ENCODE measurements at regions not wholly inside any gene's neighbourhood (a gene's known extent, or its start where the extent isn't known, plus 50 kb on each side); places are given as distances from the start of the nearest gene placed in this dataset.
"Not testable (repeated sequence)": the region's sequence is repeated elsewhere in the genome, so short reads cannot be mapped to it uniquely, and the experiment has no call there.

DNA sequence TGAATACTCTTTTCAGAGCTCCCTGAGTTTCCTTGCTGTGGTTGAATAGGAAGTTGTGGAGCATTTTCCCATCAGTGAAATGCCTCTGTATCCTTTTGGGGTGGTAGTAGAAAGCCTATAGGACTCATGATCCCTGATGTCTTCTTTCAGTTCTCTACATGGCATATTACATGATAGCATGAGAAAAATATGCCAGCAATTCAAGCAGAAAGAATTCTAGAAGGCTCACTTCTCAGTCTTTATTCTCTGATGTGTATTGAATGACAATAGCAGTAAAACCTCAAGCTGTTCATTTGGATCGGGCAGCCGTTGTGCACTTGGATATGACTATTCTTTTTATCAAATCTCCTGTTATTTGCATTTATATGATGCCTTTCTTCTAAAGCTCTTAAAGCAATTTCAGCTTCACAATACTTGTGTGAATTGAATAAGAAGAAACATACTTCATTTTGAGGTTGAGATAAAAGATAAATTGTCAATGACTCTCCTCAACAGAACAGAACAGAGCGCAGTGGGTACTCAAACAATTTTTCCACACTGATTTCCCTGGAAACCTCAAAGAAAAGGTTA lies 251.5 kb upstream of the FBXO33 start:
- DNase-seq (ENCODE audit: low read depth in 2 of 2): no peak

DNA sequence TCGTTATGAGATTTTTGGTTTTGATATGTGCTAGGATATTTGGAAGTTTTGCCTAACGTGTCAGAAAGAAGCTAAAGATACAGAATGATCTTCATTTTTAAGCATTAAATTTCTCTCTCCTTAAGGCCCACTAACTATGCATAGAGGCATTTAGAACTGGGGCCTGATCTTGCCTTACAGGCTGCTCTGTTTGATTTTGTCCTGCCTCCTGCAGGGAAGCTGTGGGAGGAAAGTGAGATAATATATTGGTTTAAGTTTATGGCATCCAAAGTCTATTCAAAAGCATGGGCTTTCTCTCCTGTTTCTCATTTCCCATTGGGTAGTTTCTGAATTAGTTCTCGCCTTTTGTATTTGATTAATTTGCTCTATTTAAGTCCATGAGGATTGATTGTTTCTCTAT lies 250.3 kb upstream of the FBXO33 start:
- DNase-seq (ENCODE audit: low read depth in 2 of 2): no peak

- no peak for DNase-seq (ENCODE audit: low read depth in 2 of 2)
Observed at GRCh38 chr14:39681782-39682399, 249.7 kb upstream of the FBXO33 start.

- DNase-seq (ENCODE audit: low read depth in 2 of 2): no peak
Observed at GRCh38 chr14:39680777-39681176, 248.5 kb upstream of the FBXO33 start.

GRCh38 chr14:39673734-39674133 lies 241.5 kb upstream of the FBXO33 start:
- no peak for DNase-seq (ENCODE audit: low read depth in 2 of 2)

GRCh38 chr14:39673270-39673711 lies 241.1 kb upstream of the FBXO33 start:
- no peak for DNase-seq (ENCODE audit: low read depth in 2 of 2)

DNA sequence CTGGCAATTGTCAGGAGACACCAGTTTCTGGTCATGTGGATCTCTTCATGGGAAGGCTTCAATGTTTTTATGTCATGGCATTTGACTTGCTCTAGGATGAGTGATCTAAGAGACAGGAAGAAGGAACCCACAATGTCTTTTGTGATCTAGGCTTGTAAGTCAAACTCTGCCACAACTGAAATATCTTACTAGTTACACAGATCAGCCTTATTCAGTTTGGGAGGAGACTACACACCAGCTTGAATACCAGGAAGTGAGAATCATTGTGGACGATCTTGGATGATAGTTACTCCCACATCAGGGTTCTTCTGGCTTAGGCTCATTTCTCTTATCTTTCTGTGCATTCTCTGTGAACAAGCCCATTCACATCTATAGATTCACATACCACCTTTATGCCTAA lies 236.2 kb upstream of the FBXO33 start:
- DNase-seq (ENCODE audit: low read depth in 2 of 2): no peak

DNA sequence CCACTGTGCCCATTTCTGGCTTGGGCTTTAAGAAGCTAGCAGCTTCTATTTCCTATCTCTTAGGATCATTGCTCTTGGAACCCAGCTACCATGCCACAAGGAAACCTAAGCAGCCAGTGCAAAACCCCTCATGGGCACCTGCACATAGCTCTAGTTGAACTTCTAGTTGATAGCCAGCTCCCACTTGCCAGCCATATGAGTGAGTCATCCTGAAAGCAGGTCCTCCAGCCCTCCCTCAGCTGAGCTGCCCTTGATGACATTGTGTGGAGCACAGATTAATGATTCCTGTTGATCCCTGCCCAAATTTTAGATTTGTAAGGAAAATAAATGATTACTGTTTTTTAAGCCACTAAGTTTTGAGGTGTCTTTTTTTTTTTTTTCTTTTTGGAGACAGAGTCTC lies 234.2 kb upstream of the FBXO33 start:
- no peak for DNase-seq (ENCODE audit: low read depth in 2 of 2)

DNA sequence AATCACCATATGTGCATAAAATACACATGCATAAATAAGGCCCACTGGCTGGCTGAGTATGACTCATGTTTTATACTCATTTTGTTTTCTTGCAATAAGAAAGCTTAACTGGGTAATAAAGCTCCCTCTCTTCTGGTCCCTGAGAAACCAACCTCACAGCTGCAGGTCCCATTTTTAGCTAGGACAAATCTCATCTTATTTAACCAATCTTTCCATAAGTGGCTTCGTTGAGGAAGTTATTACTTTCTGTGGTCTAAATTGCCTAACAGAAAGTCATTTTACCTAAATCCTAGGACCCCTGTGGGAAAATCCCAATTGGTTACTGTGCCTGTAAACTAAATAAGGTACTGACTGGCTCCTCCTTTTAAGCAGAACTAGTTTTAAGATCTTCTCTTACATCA lies 232.8 kb upstream of the FBXO33 start:
- DNase-seq (ENCODE audit: low read depth in 2 of 2): no peak

- no peak for DNase-seq (ENCODE audit: low read depth in 2 of 2)
Observed at GRCh38 chr14:39664646-39665045, 232.4 kb upstream of the FBXO33 start.

DNA sequence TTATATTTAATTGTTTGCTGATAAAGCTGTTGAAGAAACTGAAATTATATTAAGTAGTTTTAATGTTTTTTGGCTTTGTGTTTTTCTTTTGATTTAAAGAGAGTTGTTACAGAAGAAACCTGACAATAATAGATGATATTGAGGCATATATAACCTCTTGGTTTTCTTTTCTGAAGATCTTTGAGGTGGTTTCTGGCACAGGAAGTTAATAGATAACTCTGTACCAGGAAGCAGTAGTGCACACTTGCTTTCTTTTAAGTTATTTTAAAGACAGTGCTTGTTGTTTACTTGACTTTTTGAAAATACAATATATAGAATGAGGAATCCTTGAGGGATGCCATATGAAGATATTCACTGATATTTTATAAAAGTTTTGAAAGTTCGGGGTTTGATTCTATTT lies 209.0 kb upstream of the FBXO33 start:
- DNase-seq (ENCODE audit: low read depth in 2 of 2): no peak

- DNase-seq (ENCODE audit: low read depth in 2 of 2): not testable (repeated sequence)
Observed at GRCh38 chr14:39639009-39639408, 206.8 kb upstream of the FBXO33 start.

- DNase-seq (ENCODE audit: low read depth in 2 of 2): no peak
Observed at GRCh38 chr14:39628087-39628486, 195.9 kb upstream of the FBXO33 start.

DNA sequence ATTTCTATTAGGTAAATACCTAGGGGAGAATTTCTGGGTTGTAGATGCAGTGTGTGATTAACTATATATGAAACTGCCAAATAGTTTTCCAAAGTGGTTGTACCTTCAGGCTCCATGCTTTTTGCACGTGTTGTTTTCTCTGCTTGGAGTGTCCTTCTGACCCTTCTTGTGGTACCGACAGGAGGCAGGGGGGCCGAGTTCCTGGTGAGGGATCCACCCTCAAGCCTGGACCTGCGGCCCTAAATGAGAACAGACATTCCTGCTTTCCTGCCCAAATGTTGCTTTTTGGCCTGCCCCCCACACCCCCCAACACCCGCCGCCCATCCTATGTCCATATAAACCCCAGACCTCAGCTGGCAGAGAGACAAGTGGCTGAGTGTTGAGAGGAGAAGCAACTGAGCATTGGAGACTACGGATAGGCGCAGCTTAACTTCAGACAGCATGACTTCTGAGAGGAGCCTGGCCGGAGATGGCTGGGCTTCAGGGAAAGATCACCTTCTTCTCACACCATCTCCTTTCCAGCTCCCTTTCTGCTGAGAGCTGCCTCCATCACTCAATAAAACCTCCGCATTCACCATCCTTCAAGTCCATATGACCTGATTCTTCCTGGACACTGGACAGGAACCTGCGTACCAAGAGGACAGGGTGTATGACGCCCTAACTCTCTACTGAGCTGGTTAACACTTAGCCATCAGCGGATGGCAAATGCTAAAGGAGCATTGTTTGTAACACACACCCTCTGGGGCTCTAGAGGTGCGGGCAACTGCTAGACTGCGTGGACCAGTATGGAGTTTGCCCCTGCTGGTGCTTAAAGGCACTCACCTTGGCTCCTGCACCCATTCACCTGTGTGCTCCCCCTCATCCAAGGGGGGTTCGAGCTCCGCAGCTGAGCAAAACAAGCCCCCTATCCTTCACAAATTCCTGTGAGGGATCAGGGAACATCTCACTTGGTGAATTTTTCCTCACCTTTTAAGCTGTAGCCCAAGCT lies 194.7 kb upstream of the FBXO33 start:
- DNase-seq (ENCODE audit: low read depth in 2 of 2): no peak

DNA sequence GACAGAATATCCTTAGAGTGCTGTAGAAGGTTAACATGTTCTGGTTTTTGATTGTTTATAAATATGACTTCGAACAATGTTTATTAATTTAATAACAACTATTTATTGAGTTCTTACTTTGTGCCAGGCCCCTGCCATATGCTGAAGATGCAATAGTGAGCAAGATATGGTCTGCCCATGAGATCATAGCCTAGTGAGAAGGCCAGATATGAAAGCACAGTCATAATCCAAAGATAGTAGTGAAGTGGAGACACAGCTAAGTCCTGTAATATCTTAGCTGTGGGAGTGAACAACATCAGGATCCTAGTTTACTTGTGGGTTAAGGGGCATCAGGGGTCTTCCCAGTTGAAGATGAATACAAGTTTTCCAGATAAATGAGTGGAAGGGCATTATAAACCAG lies 189.4 kb upstream of the FBXO33 start:
- no peak for DNase-seq (ENCODE audit: low read depth in 2 of 2)

GRCh38 chr14:39621223-39621622 lies 189.0 kb upstream of the FBXO33 start:
- DNase-seq (ENCODE audit: low read depth in 2 of 2): no peak

DNA sequence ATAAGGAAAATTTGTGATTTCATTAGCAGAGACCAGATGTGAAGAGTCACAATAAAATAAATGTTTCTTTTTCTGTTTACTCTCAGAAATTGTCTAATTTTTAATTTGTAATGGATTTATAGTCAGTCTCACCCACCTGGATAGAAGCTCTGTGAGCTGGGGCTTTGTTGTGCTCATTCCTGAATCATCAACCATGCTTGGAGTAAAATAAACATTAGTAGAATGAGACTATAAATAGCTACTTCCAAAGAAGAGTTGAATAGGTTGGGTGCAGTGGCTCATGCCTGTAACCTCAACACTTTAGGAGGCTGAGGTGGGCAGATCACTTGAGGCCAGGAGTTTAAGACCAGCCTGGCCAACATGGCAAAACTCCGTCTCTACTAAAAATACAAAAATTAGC lies 185.3 kb upstream of the FBXO33 start:
- no peak for DNase-seq (ENCODE audit: low read depth in 2 of 2)

DNA sequence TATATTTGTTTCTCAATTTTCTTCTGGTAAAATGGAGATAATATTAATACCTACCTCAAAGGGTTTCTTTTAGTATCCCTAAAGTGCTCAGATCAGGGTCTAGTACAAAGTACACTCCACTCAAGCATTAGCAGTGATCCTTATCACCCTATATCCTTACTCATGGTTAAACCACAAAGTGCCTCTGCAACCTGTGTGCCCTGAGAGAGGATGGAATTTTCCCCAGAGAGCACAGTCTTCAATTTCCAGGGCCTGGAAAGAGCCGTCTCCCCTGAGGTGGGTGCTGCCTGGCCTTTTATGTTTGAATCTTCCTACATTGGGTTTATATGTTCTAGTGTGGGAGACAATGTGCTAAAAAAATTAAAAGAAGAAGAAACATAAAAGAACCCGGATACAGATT lies 183.1 kb upstream of the FBXO33 start:
- DNase-seq (ENCODE audit: low read depth in 2 of 2): no peak

DNA sequence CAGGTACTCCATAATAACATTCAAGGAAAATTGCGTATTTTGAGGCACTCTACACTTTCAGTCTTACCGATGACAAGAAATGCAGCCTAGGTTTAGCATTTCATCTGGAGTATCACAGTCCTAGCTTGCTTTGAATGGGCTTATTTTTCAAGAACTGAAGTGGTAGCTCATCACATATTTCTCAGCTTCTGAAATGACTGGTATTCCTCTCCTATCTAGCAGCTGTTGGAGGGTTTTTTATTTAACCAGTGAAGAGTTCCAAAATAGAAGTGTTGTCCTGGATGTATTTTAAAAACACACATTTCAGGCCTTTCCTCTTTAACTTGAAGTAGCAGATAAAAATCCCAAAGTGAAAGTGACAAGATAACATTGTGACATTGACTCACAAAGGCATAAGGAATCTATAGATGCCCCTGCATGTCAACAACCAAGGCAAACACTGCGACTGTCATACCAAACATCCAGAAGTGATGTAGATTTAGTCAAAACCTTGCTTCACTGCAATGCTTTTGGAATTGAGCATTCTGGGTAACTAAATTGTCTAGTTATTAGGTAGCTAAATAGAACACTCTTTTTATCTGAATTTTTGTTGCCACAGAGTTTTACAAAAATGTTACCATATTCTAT lies 182.2 kb upstream of the FBXO33 start:
- no peak for DNase-seq (ENCODE audit: low read depth in 2 of 2)

- DNase-seq (ENCODE audit: low read depth in 2 of 2): no peak
Observed at GRCh38 chr14:39609119-39609518, 176.9 kb upstream of the FBXO33 start.

- no peak for DNase-seq (ENCODE audit: low read depth in 2 of 2)
Observed at GRCh38 chr14:39607978-39608377, 175.7 kb upstream of the FBXO33 start.

DNA sequence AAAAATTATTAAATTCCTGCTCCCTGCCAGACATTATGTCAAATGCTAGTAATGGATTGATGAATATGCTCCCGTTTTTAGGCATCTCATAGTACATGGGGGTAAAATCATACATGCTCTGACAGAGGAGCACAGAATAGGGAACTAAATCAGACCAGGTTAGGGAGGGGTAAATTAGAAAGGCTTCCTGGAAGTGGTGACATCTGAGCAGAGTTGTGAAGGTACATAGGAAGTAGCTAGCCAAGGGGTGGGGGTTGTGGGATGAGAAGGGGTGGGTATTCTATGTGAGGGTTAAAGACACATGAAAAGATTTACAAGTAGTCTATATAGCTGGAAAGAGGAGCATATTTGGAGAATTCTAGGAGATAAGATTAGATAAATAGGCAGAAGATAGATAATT lies 171.7 kb upstream of the FBXO33 start:
- no peak for DNase-seq (ENCODE audit: low read depth in 2 of 2)
